IPS-NIHi11 (cell line): ENCODE measurements at regions not wholly inside any gene's neighbourhood (a gene's known extent, or its start where the extent isn't known, plus 50 kb on each side); places are given as distances from the start of the nearest gene placed in this dataset.
A peak's percentile ranks its signal among the peaks of the same experiment; 100 is the strongest.

Experiments used
- DNase-seq: peaks from one replicate; pipeline ENCODE4 v3.0.0; 2012; ENCODE audit warnings: mixed read lengths, low spot score

DNA sequence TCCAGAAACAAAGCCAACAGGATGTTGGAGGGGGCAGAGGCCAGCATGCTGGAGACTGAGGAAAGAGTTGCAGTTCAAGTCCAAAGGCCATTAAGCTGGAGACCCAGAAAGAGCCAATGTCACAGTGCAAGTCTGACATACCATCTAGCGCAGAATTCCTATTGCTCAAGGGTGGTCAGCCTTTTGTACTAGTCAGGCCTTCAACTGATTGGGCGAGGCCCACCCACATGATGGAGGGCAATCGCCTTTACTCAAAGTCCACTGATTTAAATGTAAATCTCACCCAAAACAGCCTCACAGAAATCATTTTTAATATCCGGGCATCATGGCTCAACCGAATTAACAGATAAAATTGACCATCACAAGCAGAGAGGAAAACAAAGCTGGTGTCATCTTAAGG, 113.9 kb downstream of the RCN1 start:
- DNase-seq: no peak

DNA sequence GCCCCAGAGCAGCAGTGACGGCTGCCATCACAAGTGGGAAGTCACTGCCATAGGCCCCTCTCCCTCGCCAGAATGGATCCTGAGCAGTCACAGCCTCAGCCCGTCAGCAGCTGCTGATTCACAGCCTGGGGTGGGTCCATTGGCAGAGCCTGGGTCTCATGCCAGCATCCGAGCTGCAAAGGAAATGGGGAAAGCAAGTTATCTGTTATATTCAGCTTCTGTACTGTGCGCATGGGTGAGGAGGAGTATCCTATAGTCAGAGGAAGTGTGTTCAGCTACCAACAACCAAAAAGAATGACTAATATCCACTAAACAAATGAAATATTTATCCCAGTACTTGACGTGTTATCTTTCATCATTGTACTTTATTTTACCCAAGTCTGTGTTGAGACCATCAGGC, 119.7 kb downstream of the RCN1 start:
- no peak for DNase-seq

DNA sequence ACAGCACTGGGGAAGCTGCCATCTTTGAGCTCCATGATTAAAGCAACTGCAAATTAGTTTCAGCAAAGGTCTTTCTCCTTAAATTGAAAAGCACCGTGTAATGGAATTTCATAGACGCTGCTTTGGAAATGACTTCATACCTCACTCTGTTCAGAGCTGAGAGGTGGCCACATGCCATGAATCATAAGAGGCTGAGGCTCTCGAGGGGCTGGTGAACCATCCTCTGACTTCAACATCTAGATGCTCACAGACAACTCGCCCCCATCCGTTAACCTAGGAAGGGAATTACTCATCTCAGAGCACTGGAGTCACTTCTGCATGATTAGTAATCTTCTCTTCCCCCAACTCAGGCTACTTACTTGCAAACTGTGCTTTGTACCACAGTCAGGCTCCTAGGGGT, 122.3 kb downstream of the RCN1 start:
- DNase-seq: no peak

DNA sequence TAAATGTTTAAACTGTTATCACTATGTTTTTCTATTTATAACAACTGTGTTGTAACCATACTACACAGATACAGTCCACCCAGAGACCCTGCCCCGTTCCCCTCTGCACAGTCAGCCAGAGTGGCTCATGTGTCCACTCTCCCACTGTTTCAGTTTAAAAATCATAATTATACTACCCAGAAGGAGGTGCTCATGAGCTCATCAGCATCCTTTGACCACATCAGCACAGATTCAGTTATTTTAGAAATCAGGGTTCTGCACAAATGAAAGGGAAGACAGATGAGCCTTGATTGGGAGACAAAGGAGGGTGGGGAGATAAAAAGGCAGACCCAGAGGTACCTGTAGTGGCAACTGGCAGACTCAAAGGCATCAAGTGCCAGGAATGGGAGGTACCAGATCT, 124.3 kb downstream of the RCN1 start:
- no peak for DNase-seq

DNA sequence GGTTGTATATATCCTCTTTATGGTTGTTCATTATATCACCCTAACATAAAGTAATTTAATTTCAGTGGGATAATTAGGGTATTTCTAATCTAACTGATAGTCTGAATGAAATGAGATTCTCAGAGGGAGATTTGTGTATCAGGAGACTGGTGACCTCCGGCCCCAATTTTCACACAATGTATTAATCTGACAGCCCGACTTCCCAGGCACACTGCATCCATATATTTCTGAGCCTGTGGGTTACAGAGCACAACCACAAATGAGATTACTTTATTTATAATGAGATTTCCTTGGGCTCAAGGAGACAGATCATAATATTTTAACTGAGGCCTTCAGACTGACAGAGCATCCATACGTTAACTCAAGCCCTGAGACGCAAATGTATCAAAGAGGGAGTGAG, 125.9 kb downstream of the RCN1 start:
- no peak for DNase-seq

DNA sequence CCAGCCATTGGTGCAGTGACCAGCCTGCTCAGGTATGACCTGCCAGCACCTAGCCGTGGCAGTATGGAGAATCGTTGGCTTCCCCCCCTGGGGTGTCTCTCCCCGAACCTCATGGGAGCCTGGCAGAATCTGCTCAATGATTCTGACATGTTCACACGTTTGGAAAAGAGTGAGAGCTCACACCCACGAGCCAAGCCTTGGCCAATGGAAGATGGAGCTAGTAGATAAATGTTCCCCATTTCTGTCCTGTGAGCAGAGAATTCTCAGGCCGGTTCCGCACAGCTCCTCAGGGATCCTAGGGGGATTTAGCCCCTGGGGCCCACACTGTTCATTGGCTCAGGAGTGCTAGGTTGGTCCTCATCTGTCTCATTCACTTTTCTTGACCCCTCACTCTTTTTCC, 128.4 kb downstream of the RCN1 start:
- DNase-seq: no peak

DNA sequence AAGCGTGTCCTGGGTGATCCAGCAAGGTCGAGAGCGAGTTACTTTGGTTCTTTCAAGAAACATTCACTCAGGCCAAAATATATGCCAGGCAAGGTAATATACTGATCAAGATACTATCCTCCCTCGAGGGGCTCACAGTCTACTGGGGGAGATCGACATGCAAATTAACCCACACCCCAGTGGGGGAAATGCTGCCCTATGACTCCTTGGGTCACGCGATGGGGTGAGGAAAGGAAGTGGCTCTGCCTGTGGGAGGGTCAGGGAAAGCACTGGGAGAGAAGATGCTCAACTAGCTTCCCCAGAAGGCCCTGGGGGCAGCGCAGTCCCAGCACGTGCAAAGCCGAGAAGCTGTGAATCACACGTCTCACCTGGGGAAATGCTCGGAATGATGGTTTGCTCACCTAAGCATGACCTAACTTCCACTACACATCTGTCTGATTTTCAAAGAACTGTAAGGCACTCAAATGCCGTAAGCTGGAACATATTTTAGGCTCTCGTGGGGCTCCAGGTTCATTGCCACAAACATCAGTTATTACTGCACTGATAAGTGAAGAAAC, 130.7 kb downstream of the RCN1 start:
- no peak for DNase-seq

DNA sequence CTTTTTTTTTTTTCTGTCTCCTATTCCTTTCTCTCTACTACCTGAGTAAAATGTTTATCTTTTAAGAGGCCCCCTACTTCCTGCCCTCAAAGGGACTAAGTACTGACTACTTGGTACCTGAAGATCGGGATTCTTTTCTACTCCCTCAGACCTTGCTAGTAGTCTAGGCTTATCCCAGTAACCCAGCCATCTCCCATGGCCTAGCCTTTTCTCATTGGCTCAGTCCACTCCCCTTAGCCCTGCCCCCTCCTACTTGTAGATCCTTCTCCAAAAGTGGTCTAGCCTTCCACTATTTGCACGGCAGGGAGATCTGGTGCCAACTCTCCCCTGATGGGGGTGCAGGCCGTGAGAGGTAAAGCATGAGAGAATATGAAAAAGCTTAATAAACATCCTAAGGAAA, 133.7 kb downstream of the RCN1 start:
- peak; percentile 14 for DNase-seq

DNA sequence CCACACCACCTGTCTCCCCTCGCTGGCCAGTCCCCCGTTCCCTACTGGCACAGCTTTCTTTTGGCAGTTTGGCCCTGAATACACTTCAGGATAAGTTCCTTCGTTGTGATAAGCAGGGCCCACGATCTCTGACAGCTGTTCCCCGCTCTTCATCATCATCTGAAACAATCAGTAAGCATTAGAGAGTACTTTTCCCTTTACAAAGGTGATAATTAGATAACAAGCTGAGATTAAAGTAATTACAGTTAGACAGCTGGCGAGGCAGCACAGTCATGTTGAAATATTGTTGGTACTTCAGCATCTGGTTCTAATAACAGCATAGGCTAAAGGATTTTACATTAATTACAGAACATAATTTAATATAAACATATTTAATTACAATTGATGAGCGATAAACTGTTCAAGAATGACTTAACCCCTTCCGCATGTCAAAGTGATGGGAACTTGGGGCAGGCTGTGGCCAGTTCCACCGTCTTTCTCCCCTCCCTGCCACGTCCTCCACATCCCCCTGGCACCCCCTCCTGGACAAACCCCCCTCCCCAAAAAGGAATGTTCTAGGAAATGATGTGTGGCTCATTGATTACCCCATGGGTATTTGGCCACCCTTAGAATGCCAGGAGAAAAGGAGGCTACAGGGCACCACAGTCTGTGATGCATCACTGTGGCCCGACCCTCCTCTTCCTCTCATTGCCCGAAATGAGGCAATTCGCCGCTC, 134.9 kb downstream of the RCN1 start:
- DNase-seq: no peak

DNA sequence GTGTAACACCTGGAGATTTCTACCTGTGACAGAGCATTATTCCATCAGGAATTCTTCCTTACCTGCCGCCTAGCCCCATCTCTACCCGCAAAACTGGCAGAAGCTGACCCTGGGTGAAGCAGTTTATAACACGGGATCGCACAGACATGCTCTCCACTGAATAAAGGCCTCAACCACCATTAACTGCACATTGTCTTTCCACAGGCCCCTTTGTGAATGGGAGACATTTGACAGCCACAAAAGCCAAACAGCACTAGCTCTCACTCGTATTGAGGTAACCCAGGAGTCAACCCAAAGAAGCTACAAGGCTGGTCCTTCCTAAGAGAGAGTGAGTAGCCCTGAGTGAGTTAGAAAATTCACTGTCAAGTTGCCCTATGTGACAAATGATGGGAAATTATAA, 135.6 kb downstream of the RCN1 start:
- no peak for DNase-seq

DNA sequence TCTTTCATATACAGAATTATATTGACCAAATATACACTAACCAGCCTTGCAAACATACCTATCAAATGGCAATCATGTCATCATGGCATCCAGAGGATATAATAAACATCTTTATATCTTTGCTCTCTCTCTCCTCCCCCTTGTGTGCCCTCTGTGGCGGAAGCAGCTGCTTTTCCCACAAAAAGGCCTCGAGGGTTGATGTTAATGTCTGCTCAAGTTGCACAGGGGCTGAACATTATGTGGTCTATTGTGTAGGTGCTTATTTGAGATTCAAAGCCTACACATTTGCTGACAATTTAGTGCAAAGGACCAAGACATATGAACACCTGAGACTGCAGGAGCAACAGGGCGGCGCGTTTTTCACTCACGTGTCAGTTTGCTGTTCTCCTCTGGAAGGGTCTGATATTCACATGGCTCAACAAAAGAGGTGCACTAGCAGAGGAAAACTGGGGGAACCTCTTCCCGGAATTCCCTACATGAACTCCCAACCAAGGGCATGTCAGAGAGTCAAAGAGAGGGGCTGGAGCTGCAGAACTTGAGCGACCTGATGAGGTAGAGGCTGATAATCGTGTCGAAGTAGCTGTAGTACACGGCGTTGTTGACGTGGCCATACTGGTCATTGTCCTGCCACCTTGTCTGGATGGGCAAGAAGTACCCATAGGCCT, 138.8 kb downstream of the RCN1 start:
- DNase-seq: no peak

DNA sequence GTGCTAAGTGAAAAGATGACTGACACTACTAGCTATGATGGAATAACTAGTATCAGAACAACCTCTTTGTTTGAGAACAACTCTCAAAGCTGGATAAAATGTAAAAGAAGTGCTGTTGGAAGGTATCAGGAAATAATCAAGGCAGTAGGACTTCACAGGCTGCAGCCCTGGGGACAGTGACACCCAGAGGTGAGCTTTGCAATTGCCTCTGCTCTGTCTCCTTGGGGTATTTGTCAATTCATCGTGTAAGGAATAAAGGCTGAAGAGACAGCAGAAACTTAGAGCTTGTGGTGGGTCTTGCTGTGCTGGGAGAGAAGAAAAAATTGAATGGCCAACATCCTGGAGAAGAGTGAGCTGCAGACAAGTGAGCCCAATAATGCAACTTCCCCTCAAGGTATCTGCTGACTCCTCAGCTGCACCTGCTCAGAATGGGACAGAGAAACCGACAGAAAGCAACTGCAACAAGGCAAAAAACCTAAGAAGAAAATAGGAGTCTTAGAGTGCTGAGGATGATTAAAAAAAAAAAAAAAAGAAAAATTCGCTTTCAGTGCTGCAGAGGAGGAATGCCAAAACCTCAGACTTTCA, 141.1 kb downstream of the RCN1 start:
- DNase-seq: peak; percentile 64

DNA sequence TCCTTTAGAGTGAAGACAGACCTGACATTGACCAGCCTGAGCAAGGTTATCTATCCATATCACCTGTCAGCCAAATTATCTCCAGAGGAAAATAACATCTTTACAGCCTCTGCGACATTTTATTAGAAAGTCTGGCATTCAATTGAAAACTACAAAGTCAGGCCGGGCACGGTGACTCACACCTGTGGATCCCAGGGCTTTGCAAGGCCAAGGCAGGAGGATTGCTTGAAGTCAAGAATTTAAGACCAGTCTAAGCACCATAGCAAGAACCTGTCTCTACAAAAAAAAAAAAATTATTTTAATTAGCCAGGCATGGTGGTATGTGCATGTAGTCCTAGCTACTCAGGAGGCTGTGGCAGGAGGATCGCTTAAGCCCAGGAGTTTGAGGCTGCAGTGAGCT, 141.6 kb downstream of the RCN1 start:
- DNase-seq: no peak

DNA sequence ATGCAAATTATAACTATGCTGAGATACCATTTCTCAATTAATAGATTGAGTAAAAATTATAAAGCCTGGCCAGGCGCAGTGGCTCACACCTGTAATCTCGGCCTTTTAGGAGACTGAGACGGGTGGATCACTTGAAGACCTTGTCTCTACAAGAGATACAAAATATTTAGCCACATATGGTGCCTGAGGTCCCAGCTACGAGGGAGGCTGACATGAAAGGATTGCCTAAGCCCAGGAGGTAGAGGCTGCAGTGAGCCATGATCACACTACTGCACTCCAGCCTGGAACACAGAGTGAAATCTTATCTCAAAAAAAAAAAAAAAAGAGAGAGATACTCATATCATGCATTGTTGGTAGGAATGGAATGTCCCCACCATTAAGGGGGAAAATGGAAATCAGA, 142.4 kb downstream of the RCN1 start:
- no peak for DNase-seq

DNA sequence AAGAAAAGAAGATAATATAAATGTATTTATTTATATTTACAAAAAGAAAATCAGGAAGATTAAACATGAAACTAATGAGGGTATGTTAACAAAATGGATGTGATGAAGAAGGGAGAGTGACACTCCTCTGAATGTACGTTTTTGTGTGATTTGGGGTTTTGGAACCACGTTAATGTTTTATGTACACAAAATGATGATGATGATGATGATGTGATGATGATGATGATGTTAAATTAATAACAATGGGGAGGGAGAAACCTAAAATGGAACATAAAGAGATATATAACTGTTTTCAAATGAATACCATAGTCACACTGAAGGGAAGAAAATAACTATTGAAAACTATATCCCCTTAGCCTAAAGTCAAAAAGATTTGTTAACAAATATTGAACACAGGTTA, 143.1 kb downstream of the RCN1 start:
- no peak for DNase-seq

DNA sequence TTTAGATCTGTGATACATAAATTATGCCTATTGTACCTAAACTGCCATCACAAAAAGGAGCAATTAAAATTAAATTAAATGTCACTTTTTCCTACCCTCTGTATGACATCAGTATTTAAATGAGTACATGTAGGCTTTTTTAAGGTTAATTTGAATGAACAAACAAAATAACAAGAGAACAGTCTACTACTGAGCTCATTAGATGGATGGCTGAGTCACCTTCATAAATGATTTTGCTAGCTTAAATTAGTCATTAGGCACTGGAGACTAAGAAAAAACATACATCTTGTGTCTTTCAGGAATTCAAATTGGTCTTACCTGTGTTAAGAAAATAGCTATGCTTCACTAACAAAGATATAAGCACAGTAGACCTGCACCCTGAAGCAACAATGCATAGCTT, 153.6 kb downstream of the RCN1 start:
- no peak for DNase-seq

DNA sequence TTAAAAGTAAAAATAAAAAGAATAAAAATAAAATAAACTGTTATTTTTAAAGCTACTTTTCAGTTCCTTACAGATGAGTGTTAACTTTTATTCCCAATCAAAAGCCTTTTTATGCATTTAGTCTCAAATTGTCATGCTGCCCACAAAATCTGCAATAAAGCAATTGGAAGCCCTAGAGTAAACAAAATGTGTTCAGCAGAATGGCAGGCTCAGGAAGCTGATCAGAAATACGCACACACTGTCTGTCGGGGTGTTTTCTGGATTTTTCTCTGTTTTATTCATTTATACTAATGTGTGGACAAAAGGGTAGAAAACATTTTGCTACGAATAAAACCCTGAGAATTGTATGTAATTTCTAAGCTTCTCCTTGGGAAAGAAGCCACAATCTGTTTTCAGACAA, 162.8 kb downstream of the RCN1 start:
- no peak for DNase-seq

DNA sequence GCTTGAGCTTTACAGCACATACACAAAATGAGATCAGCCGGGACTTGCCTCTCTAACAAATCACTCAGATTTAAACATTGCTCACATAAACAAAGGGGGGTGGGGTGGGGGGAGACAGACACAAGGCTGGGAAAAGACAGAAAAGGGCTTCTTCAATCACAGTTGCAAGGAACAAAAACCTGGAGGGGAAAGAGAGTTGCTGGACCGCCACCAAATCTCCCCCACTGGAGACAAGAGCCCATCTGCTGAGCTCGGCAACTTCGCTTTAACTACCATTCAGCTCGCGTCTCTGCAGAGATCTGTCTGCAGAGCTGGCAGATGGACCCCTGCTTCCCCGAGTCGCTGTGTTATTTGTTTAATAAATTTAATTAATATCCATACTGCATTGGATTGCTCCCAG, 165.0 kb downstream of the RCN1 start:
- no peak for DNase-seq

DNA sequence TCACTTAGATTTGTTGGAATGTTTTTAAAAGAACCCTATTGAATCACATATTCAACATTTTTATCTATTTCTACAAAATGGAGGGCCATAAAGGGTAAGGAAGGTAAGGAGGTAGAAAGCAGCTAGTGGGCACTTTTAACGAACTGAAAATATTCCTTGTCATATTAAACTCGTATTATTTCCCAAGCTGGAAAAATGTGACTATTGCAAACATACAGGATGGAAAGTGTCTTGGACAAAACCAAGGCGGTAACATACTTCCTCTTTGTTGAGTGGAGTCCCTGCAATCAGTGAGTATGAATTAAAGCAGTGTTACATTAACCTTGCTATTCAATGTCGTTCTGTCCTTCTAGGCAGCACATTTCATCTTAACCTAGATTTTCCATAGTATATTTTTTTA, 165.6 kb downstream of the RCN1 start:
- DNase-seq: no peak

DNA sequence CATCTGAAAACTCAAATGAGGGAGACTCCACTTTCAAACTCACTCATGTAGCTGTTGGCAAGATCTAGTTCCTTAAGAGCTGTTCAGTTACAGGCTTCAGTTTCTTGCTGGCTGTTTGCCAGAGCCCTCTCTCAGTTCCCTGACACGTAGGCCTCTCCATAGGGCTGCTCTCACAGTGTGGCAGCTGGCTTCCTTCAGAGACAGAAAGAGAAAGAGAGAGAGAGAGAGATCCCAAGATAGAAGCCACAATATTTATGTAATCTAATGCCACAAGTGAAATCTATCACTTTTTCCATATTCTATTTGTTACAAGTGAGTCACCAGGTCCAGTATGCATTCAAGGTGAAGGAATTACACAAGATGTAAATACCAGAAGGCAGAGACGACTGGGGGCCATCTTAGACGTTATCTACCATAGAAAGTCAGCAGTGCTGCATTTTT, 168.8 kb downstream of the RCN1 start:
- DNase-seq: no peak

DNA sequence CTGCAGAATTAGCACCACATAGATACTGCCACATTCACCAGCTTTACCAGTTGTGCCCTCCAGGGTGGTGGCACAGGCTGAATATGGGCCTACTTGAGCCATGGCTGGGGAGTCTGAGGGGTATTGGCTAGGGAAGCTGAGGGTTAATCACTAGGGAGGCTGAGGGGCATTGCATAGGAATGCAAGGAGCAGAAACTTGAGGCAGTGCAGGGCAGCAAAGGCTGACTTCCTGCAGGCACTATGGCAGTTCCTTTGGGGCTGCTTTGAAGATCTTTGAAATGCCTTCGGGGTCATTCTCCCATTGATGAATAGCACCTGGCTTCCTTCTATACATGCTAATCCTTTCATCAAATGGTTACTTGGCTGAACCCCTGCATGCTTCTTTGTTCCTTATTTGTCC, 171.5 kb downstream of the RCN1 start:
- peak; percentile 30 for DNase-seq

DNA sequence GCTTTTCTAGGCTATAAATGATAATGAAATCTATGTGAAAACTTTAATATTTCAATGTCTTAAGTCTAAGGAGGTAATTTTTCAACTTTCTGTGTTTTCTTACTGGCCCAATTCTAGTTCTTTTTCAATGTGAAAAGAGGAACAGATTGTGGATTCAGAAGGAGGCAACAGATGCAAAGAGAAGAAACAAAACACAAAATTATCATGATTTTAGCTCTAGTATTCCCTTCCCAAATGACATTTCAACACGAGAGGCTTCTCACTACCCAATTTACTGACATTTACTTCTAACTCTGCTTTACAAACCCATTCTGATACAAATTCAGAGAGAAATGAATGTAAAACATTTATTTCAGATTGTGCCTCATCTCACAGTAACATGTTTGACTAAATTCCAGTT, 169.4 kb downstream of the WT1 start:
- no peak for DNase-seq

DNA sequence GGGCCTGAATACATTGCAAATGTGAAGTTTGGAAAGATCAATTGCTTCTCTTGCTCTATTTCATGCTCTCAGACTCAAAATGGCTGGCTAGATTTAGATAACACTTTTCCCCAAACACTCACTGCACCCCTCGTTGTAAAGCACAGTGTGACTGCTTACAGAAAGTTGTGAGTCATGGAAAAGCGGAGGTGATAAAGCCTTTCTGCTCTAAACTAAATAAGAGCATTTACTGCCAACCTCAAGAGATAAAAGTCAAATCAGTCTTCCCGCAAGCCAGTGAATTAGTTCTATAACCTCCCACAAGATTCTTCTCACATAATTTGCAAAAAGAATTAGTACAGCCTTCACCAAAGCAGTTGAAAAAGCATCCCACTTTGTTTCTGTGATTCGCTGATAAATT, 168.7 kb downstream of the WT1 start:
- DNase-seq: no peak
